Stromal cell of bone marrow (primary cell): ENCODE measurements at regions not wholly inside any gene's neighbourhood (a gene's known extent, or its start where the extent isn't known, plus 50 kb on each side); places are given as distances from the start of the nearest gene placed in this dataset.
A peak's percentile ranks its signal among the peaks of the same experiment; 100 is the strongest.
"Not testable (repeated sequence)": the region's sequence is repeated elsewhere in the genome, so short reads cannot be mapped to it uniquely, and the experiment has no call there.

ENCODE experiments used
- DNase-seq: peaks from one replicate; pipeline ENCODE4 v3.0.0-alpha.2; 2012; ENCODE audit warnings: low read depth

DNA sequence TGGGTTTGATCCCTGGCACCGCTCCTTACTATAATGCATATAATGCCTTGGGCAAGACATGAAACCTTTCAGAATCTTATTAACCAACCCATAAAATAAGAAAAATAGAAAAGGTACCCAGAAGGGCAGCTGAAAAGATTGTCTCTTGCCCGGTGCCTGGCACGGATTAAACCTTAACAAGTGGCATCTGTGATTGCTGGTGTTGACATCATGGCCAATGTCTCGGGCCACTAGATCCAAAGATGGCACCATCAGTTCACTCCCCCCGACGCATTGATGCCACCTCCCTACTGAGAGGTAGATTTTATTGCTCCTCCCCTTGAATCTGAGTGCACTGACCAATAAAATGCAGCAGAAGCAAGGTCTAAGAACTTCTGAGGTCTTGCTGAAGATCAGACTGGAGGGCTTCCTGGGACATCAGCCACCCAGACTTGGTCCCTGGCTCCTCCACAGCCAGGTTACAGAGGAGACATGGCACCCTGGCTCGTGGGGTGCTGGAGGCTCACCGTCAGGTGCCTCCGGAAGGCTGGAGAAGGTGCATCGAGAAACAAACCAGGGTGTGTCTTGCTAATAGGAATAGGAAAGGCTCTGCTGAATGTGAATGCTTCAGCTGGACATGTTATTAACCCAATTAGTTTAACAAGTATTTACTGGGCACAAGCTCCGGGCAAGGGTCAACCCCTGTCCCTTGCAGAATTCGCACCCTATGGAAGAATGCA lies 80.0 kb upstream of the COL5A1 start:
- no peak for DNase-seq

DNA sequence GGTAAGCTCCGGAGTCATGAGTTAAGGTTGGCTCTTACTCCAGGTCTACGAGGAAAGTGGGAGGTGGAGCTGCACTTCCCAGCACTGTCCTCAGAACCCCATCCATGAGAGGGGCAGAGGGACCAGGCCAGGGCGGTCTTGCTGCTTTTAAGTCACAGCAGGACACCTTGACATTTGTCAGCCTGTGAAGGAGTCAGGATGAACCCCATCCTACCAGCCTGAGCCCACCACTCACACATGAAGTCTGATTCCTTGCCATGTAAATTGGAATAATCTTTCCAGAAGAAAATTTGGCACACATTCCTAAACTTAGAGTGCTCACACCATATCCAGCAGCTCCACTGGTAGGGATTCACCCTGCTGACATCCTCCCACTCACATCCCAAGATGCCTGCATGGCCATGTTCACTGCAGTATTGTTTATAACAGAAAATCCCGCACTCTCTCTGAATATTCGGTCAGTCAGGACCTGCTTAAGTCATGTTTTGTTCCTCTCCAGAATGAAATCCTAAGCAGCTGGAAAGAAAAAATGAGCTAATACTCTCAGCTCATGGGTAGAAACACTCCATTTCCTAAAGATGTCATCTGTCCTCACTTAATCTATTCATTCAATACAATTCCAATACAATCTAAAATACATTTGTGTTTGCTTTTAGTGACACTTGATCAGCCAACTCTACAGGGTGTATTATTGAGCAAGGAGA lies 79.3 kb upstream of the COL5A1 start:
- no peak for DNase-seq

DNA sequence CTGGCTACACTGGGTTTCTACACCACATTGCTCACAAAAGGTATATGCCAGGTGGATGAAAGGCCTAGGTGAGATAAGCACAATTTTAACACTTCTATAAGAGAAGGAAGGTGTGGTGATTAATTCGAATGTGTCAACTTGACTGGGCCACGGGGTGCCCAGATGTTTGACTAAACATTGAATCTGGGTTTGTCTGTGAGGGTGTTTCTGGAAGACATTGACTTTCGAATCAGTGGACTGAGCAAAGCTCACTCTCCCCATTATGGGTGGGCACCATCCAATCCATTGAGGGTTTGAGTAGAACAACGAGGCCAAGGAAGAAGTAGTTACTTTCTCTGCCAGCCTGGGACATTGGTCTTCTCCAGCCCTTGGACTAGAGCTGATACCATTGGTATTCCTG lies 78.2 kb upstream of the COL5A1 start:
- no peak for DNase-seq

DNA sequence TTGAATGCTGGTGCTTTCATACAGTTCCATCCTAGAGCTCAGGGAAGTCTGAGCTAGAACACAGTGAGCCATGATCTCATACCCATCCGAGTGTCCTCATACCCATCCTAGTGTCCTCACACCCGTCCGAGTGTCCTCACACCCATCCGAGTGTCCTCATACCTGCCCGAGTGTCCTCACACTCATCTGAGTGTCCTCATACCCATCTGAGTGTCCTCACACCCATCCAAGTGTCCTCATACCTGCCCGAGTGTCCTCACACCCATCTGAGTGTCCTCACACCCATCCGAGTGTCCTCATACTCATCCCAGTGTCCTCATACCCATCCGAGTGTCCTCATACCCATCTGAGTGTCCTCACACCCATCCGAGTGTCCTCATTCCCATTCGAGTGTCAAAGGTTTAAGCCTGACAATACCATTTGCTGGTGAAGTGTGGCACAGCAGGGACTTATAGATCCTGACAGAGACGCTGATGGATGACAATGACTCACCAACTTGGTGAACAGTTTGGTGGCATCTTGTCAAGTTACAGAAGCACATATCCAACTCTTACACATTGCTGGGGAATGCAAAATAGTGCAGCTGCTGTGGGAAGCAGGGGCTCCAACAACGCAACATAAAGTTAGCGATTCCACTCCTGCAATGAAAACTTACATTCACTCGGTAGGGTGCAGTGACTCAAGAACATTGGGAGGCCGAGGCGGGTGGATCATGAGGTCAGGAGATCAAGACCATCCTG lies 77.0 kb upstream of the COL5A1 start:
- DNase-seq: peak; percentile 51

DNA sequence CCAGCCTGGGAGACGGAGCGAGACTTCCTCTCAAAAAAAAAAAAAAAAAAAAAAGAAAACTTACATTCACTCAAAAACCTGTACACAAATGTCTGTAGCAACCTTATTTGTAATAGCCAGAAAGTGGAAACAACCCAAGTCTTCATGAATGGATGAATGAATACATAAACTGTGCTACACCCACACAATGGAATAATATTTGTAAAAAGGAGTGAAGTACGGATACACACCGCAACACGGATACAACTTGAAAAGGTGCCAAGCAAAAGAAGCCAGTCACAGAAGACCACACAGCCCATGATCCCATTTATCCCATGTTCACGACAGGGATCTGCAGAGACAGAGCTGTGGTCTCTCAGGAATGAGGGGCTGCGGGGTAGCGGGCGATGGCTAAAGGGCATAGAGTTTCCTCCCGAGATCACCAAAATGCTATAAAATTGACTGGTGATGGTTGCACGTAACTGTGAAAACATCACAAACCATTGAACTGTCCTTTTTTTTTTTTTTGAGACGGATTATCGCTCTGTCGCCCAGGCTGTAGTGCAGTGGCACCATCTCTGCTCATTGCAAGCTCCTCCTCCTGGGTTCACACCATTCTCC lies 76.2 kb upstream of the COL5A1 start:
- no peak for DNase-seq

DNA sequence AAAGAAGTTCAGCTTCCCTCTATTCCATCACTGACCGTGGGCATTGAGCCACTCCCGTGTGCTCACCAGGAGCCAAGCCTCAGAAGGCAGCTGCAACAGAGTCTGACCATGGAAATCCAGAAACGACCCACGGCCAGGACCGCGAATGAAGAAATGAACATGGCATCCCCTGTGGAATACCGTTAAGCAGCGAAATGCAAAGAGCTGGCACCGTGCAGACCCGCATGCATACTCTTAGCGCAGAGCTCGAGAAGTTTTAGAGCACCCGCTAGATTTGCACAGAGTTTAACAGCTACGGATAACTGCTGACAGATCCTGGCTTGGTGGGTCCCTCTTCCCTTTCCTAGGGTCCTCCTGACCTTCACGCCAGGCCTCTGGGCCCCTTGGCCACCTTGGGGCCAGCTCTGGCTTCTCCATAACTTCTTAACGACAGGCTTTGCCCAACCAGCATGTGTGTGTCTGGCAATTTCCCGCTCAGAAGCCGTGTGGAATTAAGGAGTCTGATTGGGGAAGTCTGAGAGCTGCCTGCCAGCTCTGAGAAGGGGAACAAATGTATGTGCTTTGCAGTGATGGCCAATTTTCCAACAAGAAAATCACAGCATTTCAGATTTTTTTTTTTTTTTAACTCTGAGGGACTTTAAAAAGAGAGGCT lies 75.3 kb upstream of the COL5A1 start:
- no peak for DNase-seq

DNA sequence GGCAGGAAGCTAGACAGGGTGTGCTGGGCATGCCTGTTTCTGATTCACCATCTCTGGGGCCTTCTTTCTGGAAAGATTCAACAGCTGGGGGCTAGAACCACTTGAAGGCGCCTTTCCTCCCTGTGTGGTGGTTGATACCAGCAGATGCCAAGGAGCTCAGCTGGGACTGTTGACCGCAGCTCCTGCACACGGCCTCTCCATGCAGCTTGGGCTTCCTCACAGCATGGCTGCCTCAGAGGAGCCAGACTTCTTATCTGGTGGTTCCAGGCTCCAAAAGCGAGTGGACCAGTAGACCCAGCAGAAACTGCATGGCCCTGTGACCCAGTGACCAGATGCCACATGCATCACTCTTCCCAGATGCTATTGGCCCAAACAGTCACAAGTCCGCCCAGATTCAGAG lies 74.7 kb upstream of the COL5A1 start:
- DNase-seq: no peak

DNA sequence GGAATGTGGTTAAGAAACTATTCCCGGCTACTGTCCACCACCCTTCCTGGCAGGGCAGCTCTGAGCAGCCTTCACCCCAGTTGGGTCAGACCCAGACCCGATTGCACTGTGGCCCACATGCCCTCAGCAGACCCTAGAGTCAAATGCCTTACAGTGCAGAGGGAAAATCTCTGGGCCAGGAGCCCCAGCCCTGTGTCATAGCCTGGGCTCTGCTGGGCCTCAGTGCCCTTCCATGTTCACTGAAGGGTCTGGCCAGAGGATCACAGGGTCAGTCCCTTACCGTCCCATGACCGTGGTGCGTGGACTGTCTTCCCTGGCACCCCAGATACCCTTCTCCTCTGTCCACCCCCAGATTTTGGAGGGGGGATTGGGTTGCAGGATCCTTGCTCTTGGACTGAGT lies 73.5 kb upstream of the COL5A1 start:
- no peak for DNase-seq

DNA sequence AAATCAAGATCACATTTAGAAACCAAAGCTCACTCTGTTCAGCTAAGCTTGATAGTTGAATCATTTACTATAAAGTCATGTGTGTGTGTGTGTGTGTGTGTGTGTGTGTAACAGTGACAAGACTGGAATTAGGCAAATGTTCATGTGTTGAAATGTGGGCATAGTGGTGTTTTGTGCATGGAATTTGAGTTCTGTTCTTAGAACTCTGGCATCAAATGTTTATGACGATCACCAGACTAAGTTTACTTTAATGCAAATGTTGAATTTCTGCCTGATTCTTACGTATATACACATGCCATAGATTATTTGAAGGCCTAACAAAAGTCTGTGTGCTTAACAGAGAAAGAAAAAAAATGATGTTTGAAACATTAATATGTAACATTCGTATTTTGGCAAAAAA lies 72.8 kb upstream of the COL5A1 start:
- no peak for DNase-seq

DNA sequence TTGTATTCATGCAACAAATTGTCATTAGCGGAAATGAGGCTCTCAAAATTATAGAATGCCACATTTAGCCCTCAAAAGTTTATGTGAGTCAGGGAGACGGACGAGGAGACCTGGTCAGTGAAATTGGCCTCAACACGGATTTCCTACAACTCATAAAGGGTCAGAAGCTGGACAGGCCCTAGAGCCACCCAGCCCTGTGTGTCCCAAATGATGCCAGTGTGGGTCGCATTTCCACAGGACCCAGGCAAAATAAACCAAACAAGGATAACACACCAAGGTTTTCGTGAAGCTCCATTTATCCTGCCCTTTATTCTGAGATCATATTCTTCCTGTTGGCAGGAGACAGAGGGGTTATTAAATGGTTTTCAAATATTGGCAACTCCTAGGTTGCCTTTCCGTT lies 72.0 kb upstream of the COL5A1 start:
- no peak for DNase-seq

DNA sequence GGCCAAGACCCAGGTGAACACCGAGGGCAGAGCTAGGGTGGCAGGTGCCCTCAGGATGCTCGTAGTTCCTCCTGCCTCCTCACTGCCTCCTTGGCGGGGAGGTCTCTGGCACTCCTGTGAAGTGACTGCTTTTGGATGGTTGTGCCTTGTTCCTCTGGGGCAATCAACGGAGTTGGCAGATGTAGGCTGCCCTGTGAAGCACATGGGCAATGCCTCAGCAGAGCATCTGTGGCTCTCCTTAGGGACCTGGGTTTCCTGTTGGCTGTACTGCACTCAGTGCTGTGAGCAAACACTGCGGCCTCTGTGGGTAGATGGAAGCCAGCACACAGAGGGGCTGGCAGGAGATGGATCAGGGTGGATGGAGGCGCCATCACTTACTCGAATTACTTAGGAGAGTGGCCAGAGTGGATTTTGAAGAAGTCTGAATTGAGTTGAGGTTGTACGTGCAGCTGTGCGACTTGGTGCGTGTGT lies 71.4 kb upstream of the COL5A1 start:
- peak; percentile 72 for DNase-seq

DNA sequence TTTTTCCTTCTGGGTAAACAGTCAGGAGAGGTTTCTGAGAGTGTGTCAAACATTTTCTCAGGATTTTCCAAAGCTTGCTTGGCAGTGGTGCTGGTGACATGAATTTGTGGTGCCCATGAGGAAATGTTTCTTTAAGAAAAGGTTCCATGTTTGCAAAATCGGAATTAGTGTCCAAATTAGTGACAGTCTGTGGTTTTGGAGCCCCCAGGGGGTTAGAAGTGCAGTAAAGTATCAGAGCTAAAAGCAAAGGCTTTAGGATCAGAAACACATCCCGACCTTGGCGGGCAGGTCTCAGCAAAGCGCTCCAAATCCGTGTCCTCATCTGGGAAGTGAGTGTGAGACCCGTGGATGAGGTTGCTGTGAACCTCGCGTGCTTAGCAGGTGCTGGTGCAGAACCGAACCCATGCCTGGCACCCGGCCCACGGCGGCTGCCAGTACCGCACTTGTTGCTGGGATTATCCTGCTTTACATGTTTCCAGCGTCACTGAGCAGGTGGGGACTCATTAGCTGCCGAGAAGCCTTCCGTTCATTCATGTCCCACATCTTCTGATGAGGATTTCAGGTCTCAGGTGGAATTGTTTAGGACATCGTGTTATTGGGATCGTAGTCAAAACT lies 70.8 kb upstream of the COL5A1 start:
- no peak for DNase-seq

DNA sequence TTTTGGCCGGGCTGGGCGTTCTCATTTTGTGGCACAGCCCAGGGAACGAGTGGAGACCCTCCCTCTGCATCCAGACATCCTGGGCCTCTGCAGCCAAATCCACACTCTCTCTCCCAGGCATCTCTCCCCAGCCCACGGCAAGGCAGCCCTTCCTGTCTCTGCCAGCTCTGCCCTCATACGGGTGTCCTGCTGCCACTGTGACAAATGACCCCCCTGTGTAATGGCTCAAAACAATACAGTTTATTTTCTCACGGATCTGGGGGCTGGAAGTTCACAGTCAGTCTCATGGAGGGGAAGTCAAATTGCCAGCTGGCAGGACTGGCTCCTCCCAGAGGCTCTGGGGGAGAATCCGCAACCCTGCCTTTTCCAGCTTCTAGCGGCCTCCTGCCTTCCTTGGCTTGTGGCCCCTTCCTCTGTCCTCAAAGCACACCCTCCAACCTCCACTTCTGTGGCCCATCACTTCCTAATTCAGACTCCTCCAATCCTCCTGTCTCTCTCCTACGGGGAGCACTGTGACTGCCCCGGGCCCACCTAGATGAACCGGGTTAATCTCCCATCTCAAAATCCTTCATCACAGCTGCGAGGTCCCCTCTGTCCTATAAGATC lies 70.2 kb upstream of the COL5A1 start:
- DNase-seq: no peak

DNA sequence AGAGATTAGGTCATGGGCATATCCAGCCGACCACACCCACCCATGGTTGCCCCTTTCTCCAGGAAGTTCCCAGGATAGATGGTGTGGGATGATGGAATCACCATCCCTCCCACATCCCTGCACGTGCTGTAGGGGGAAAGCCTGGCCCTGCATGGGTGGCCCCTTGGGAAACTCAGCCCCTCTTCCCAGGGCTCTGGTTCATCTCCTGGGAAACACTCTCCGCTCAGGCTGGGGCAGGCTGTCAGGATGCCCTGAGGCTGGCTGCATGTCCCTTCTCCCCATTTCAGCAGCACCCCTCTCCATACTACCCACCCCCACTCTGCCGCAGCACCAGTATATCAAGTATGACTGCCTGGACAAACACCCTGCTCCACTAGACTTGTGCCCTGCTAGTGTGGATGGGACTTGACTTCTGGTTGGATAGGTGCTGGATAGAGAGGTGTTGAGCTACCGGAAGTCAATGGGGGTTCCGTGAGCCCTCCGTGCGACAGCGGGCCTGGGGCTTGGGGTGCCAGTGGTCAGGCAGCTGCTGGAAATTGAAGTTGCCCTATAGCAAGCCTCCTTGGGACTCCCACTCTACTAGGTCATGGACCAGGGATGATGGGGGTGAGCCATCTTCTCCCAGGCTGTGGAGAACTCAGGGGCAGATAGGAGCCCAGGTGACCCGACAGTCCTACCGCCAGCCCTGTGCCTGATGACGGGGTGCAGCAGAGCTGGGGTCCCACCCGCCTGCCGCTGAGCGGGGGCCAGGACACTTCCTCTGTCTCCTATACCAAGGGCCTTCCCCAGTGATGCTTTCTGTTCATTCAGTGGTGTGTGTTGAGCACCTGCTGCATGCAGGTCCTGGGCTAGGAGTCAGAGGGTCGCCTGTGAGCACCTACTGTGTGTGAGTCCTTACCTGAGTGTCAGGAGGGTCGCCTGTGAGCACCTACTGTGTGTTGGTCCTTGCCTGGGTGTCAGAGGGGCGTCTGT lies 69.4 kb upstream of the COL5A1 start:
- DNase-seq: no peak

DNA sequence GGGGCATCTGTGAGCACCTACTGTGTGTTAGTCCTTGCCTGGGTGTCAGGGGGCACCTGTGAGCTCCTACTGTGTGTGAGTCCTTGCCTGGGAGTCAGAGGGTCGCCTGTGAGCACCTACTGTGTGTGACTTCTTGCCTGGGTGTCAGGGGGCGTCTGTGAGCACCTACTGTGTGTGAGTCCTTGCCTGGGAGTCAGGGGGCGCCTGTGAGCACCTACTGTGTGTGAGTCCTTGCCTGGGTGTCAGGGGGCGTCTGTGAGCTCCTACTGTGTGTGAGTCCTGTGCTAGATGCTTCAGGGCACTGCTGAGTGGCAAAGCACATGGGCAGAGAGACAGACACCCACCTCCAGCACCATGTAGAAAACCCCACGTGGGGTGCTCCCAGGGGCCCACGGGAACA lies 66.9 kb upstream of the COL5A1 start:
- DNase-seq: not testable (repeated sequence)

DNA sequence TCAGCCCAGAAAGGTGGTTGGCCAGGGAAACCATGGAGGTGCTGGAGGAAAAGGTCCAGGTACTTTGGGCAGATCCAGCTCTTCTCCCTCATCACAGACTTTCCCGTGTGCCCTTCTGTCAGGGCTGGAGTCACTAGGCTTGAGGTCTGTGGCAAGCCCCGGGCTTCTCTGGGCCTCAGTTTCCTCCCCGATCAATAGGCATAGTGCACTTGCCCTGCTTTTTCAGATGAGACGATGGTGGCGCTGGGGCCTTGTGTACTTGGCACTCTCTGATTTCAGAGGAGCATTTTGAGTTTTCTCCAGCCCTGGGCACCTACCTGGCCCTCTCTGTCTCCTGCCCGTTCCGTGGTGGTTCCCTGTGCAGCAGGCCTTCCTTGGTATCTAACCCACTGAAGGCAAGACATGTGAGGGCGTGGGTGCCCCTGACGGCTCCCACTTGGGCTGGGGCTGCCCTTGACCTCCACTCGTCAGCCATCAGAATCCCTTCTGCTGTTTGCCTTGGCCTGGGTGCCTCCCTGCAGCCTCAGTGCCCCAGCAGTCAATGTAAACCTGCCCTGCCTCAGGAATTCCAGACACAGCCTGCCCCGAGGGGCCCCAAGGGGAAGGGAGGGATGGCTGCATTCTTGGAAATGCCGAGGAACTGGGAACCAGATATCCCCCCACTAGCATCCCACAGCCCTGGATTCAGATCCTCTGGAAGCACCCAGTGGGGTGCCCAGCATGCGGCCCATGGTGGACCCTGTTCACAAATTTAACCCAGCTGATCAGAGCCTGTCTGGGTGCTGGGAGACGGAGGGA lies 66.3 kb upstream of the COL5A1 start:
- no peak for DNase-seq

DNA sequence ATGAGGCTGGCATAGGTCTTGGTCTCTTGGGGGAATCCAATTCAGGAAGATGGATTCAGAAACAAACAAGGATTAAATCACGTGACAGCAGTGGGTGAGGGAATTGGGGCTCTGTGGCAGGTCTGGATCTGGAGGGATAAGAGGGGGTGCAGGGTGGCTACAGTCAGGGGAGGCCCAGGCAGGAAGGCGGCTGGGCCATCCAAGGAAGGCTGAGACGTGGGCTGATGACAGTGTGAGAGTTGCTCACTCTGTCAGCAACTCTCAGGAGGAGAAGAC lies 65.8 kb upstream of the COL5A1 start:
- no peak for DNase-seq

DNA sequence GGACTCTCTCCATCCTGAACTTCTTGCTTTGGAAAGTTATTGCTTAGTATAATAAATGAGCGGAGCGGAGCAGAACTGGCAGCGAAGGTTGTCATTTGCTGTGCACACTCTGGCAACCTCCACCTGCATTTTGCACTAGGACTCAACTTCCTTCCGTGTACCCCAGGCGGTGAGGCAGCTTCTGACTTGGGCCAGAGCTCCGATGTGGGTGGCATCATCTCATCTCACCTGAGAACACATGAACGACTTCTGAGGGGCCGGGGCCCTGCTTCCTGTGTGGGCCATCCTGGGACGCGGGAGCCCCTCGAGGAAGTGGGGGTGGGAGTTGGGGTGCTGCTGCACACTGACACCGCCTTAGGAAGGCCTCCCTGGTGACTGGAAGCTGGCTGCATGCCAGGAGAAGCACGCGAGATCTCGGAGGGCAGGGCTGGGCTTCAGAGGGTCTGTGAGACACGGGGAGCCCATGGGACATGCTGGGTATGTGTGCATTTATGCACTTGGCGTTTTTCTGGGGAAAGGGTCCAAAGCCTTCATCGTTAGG lies 56.5 kb upstream of the COL5A1 start:
- DNase-seq: no peak
